Hippocampal formation (tissue), 2 donors: ENCODE measurements at regions not wholly inside any gene's neighbourhood (a gene's known extent, or its start where the extent isn't known, plus 50 kb on each side); places are given as distances from the start of the nearest gene placed in this dataset.
"Not testable (repeated sequence)": the region's sequence is repeated elsewhere in the genome, so short reads cannot be mapped to it uniquely, and the experiment has no call there.

ENCODE experiments used
- DNase-seq, 2 donors: peaks; one replicate each; lab custom pipeline; 2025; lab: John Stamatoyannopoulos, UW

- DNase-seq = no peak
Observed at GRCh38 chr19:20388706-20389225, 176.8 kb downstream of the ZNF737 start.

DNA sequence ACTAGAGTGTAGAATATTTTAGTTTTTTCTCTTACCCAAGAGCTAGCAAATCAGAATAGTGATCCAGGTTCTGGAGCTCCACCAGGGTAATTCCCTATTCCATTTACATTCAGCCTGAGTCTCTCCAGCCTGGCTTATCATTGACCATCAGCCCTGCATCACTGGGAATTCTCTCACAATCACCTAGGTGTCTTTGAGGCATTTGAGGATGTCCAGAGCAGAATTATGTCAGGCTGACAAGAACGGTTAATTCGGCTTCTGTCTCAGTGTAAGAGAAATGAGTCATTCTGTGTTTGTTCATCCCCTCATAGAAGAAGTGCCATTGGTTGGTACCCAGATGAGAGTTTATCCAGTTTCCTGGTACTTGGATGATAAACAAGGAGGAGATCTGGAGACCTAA lies 180.5 kb downstream of the ZNF737 start:
- no peak for DNase-seq

DNA sequence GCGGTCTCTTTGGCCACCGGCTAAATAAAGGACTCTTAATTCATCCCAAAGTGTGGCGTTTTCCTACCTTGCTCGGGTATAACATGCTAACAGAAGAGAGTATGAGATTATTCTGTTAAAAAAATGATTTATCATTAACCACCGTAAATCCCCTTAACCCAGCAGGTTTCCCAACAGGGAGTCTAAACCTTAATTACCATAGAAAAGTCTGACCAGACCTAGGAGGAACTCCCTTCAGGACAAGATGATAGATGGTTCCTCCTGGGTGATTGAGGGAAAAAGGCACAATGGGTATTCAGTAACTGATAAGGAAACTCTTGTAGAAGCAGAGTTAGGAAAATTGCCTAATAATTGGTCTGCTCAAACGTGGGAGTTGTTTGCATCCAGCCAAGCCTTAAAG lies 193.7 kb downstream of the ZNF737 start:
- no peak for DNase-seq

DNA sequence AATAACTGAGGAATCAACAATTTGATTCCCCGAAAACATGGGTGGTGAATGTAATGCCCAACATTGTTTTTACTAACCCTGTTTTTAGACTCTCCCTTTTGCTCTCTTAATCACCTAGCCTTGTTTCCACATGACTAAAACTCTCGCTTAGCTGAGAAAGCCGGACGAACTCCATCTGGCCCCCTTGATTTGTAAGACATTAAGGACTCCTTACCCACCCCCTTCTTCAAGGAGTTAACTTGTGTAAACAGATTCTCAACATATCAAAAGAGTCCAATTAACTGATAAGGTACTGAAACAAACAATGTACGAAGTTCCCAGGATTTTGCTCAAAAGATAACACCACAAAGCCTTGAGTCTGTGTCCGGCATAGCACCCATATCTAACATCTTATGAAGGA lies 194.3 kb downstream of the ZNF737 start:
- not testable (repeated sequence) for DNase-seq

DNA sequence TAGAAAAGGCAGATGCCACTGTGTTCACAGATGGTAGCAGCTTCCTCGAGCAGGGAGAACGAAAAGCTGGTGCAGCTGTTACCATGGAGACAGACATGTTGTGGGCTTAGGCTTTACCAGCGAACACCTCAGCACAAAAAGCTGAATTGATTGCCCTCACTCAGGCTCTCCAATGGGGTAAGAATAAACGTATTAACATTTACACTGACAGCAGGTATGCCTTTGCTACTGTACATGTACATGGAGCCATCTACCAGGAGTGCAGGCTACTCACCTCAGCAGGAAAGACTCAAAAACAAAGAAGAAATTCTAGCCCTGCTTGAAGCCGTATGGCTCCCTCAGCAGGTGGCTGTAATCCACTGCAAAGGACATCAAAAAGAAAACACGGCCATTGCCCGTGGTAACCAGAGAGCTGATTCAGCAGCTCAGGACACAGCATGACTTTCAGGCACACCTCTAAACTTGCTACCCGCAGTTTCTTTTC lies 197.7 kb downstream of the ZNF737 start:
- peak in 1 of 2 donors; percentile 27 for DNase-seq

GRCh38 chr19:20365146-20365545 lies 198.1 kb downstream of the ZNF486 start:
- DNase-seq = no peak

GRCh38 chr19:20359933-20360720 lies 193.1 kb downstream of the ZNF486 start:
- DNase-seq = peak in 1 of 2 donors; percentile 1

DNA sequence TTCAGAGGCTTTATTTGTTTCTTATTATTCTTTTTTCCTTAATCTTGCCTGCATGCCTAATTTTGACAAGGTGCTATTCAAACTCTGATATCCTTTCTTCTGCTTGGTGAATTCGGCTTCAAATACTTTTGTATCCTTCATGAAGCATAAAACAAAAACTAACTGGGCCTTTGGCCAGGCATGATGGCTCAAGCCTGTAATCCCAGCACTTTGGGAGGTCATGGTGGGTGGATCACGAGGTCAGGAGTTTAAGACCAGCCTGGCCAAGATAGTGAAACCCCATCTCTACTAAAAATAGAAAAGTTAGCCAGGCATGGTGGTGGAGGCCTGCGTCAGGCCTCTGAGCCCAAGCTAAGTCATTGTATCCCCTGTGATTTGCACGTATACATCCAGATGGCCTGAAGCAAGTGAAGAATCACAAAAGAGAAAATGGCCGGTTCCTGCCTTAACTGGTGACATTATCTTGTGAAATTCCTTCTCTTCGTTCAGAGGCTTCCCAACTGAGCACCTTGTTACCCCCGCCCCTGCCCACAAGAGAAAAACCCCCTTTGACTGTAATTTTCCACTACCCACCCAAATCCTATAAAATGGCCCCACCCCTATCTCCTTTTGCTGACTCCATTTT lies 191.9 kb downstream of the ZNF486 start:
- not testable (repeated sequence) for DNase-seq

DNA sequence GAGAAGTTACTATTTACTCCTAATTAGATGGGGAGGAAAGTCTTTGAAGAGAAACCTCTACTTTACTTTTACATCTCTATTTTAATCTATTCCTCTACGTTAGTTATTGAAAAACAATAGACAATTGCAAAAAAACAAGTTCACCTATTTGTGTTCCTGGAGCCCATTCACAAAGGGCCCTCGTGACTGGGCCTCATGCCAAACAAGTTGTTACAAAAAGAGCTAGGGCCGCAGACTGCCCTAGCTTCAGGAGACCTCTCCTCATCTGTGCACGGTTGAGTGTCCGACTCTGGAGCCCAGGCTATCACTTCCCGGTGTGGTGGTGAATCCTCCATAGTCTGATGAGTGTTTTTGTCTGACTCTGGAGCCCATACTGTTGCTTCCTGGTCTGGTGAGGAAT lies 190.9 kb downstream of the ZNF486 start:
- DNase-seq = no peak

- DNase-seq = no peak
Observed at GRCh38 chr19:20351244-20351643, 184.2 kb downstream of the ZNF486 start.

DNA sequence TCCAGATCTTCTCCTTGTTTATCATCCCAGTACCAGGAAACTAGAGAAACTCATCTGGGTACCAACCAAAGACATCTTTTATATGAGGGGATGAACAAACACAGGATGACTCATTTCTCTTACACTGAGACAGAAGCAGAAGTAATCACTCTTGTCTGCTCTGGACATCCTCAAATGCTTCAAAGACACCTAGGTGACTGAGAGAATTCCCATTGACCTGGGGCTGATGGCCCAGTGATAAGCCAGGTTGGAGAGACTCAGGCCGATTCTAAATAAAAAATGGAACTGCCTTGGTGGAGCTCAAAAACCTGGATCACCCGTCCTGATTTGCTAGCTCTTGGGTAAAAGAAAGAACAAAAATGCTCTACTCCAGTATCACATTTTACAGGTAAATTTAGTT lies 182.2 kb downstream of the ZNF486 start:
- DNase-seq = no peak

GRCh38 chr19:20339444-20339843 lies 172.4 kb downstream of the ZNF486 start:
- DNase-seq = no peak

DNA sequence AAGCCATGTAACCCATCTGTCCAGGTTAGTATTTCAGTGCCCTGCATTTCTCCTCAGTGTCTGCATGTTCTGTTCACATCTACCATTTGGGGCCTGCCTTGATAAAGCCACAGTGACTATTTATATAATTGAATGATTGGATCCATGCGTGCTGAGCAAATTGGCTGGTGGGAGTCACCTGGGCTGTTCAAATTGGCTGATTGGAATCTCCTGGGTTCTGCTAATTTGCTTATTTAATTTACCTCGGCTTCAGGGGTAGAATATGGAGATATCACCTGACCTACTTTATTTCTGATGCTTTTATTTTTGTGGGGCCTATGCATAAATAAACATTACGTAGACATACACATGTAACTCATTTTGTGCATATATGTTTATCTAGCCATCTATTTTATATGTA lies 167.7 kb downstream of the ZNF486 start:
- no peak for DNase-seq

- DNase-seq = no peak
Observed at GRCh38 chr19:20333508-20333907, 166.5 kb downstream of the ZNF486 start.

DNA sequence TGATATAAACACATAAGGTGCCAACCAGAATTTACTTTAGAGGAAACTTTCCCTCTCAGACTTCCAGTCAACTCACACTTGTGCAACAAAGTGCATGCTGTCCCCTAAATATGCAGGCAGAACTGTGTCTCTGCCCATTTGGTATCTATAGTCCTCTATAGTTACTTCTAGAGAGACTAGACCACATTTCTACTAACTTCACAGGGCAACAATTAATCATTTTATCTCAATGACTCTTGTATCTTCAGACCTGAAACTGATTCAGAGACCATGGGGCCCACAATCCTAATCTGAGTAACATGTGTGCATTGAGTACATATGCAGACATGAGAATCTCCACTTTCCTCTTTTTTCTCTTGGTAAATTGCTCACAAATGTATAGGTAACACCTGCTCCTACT lies 158.1 kb downstream of the ZNF486 start:
- no peak for DNase-seq

DNA sequence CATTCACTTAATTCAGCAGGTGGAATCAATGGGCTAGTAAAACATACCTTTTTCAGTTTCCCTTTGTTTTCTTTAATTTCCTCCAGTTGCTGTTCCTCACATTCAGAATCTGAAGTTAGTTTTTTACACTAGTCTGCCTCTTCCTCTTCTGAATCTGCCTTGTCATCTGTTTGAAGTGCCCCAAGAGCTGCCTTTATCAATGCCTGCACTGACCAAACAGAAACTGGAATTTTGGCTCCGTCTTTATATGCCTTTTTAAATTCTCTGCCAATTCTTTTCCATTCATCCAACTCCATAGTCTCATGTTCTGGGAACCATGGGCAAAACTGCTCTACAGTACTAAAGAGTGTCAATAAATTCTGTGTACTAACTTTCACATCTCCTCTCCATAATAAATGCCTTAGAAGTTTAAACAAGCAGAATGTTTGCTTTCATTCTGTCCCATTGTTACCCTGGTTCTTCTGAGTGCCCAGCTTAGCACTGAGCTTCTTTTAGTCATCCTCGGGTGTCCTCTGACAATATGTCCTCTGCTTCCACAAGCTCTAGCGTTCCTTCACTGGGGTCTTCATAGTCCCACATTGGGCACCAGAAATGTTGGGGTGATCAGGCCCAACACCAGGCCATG lies 154.2 kb downstream of the ZNF486 start:
- no peak for DNase-seq

GRCh38 chr19:20320191-20320590 lies 153.2 kb downstream of the ZNF486 start:
- DNase-seq = no peak

DNA sequence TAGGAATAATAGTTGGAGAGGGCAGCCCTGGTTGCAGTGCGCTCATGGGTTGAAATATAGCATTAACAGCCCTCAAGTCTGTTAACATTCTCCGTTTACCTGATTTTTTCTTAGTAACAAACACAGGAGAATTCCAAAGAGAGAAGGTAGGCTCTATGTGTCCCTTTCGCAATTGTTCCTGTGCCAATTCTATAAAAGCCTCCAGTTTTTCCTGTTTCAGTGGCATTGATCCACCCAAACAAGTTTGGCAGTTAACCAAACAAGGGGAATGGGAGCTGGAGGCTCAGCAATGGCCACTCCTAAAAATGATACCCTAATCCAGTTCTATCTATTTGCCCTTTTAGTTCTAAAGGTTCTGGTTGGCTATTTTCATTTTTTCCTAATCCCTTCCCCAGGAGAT lies 151.6 kb downstream of the ZNF486 start:
- no peak for DNase-seq

DNA sequence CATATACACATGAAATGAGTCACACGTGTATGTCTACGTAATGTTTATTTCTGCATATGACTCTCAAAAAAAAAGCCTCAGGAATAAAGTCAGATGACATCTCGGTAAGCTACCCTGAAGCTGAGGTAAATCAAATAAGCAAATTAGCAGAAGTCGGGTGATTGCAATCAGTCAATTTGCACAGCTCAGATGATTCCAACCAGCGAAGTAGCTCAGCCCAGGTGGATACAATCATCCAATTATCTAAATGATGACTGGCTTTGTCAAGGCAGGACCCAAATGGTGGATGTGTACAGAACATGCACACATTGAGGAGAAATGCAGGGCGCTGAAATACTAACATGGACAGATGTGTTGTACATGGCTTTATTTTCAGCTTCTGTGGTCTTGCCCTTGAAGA lies 148.5 kb downstream of the ZNF486 start:
- DNase-seq = no peak

- DNase-seq = no peak
Observed at GRCh38 chr19:20313894-20314293, 146.9 kb downstream of the ZNF486 start.

DNA sequence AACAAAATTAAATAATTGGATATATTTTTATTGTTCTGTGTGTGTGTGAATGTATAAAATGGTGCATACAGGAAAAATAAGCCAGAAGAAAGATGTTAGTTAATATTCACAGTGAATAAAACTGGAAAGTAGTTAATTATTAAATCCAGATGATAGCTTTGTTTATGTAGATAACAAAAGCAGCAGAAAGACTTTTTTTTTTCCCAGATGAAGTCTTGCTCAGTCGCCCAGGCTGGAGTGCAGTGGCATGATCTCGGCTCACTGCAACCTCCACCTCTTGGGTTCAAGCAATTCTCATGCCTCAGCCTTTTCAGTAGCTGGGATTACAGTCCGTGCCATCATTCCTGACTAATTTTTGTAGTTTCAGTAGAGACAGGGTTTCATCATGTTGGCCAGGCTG lies 140.1 kb downstream of the ZNF486 start:
- no peak for DNase-seq

DNA sequence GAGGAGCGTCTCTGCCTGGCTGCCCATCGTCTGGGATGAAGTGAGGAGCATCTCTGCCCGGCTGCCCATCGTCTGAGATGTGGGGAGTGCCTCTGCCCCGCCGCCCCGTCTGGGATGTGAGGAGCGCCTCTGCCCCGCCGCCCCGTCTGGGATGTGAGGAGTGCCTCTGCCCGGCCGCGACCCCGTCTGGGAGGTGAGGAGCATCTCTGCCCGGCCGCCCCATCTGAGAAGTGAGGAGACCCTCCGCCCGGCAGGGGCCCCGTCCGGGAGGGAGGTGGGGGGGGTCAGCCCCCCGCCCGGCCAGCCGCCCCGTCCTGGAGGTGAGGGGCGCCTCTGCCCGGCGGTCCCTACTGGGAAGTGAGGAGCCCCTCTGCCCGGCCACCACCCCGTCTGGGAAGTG lies 129.3 kb downstream of the ZNF486 start:
- DNase-seq = not testable (repeated sequence)

- DNase-seq = no peak
Observed at GRCh38 chr19:20294181-20294580, 127.2 kb downstream of the ZNF486 start.
